ENCODE measurements at regions not wholly inside any gene's neighbourhood (a gene's known extent, or its start where the extent isn't known, plus 50 kb on each side); places are given as distances from the start of the nearest gene placed in this dataset.

DNA sequence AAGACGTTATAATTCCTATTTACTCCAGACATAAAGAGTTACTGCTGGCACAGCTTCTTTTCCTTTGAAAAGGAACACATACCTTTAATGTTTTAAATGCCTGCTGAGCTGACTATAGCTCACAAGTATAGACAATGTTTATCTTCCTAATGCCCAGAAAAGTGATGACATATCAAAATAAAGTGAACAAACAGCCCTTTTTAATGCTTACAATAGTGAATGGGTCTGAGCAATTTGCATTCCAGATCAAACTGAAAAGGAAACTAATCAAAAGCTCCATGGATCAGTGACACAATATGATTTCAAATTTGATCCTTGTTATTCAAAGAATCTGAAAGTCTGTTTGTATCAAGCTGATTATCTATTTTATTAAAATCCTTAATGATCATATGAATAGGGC is 233.6 kb upstream of the SEMA3E start:
- TF ChIP-seq POLR2A (IDR thresholded peaks at IDR 0.05), result no peak
- TF ChIP-seq CTCF (IDR thresholded peaks at IDR 0.05), result no peak

Data from right lobe of liver (tissue), 4 donors.